Activated CD4-positive, alpha-beta T cell treated with anti-CD3 and anti-CD28 coated beads, Interleukin-2, amount 50 U/mL, for 1 hour (primary cell): ENCODE measurements at regions not wholly inside any gene's neighbourhood (a gene's known extent, or its start where the extent isn't known, plus 50 kb on each side); places are given as distances from the start of the nearest gene placed in this dataset.
"Not testable (repeated sequence)": the region's sequence is repeated elsewhere in the genome, so short reads cannot be mapped to it uniquely, and the experiment has no call there.

Source experiments
- DNase-seq: peaks from one replicate; pipeline ENCODE4 v3.0.0-alpha.2; 2020

GRCh38 chr4:82171531-82172155 lies 202.1 kb downstream of the HNRNPD start:
- no peak for DNase-seq

GRCh38 chr4:82149750-82150149 lies 224.0 kb downstream of the HNRNPD start:
- no peak for DNase-seq

GRCh38 chr4:82145850-82146249 lies 227.9 kb downstream of the HNRNPD start:
- no peak for DNase-seq

GRCh38 chr4:82140422-82140821 lies 233.4 kb downstream of the HNRNPD start:
- DNase-seq: no peak

GRCh38 chr4:82139287-82139686 lies 234.5 kb downstream of the HNRNPD start:
- DNase-seq: no peak

GRCh38 chr4:82138374-82138773 lies 235.4 kb downstream of the HNRNPD start:
- DNase-seq: no peak

- DNase-seq: no peak
Measured at GRCh38 chr4:82136161-82136801, 237.5 kb downstream of the HNRNPD start.

- DNase-seq: no peak
Measured at GRCh38 chr4:82128355-82128754, 245.4 kb downstream of the HNRNPD start.

- no peak for DNase-seq
Measured at GRCh38 chr4:82126512-82127040, 247.2 kb downstream of the HNRNPD start.

GRCh38 chr4:82125787-82126297 lies 247.9 kb downstream of the HNRNPD start:
- no peak for DNase-seq

GRCh38 chr4:82124932-82125786 lies 248.6 kb downstream of the HNRNPD start:
- DNase-seq: no peak

- DNase-seq: no peak
Measured at GRCh38 chr4:82124365-82124764, 249.4 kb downstream of the HNRNPD start.

- peak; percentile 4 for DNase-seq
Measured at GRCh38 chr4:82123934-82124333, 249.9 kb downstream of the HNRNPD start.

GRCh38 chr4:82115183-82115582 lies 258.6 kb downstream of the HNRNPD start:
- not testable (repeated sequence) for DNase-seq

- DNase-seq: no peak
Measured at GRCh38 chr4:82108506-82108905, 265.3 kb downstream of the HNRNPD start.

- no peak for DNase-seq
Measured at GRCh38 chr4:82104578-82104977, 269.2 kb downstream of the HNRNPD start.

GRCh38 chr4:82099928-82100579 lies 273.7 kb downstream of the HNRNPD start:
- no peak for DNase-seq

GRCh38 chr4:82097504-82097903 lies 276.3 kb downstream of the HNRNPD start:
- no peak for DNase-seq

GRCh38 chr4:82090717-82091116 lies 283.1 kb downstream of the HNRNPD start:
- no peak for DNase-seq

- DNase-seq: no peak
Measured at GRCh38 chr4:82084747-82085146, 289.0 kb downstream of the HNRNPD start.

- DNase-seq: not testable (repeated sequence)
Measured at GRCh38 chr4:82077471-82077995, 296.3 kb downstream of the HNRNPD start.

- DNase-seq: no peak
Measured at GRCh38 chr4:82076809-82077208, 297.0 kb downstream of the HNRNPD start.

GRCh38 chr4:82076359-82076758 lies 297.4 kb downstream of the HNRNPD start:
- DNase-seq: no peak
